WTC11 (cell line): ENCODE measurements at regions not wholly inside any gene's neighbourhood (a gene's known extent, or its start where the extent isn't known, plus 50 kb on each side); places are given as distances from the start of the nearest gene placed in this dataset.

ENCODE experiments used
- ATAC-seq: fragments of 200-7000 bp; cut with Tn5 transposase; 2 replicates; pipeline ENCODE4 v1.10.0; 2021; ENCODE audit warnings: mild to moderate bottlenecking, moderate library complexity
- CTCF ChIA-PET: fragments of 300-600 bp; sonication (Branson Sonifier 250); formaldehyde crosslinking; loops from one replicate; lab custom pipeline; 2021; ENCODE audit warnings: antibody characterized with exemption; lab: Charles Lee
- POLR2A ChIA-PET: fragments of 350-600 bp; sonication (Branson Sonifier 250); formaldehyde crosslinking; loops from one replicate; lab custom pipeline; 2021; ENCODE audit warnings: antibody characterized with exemption; lab: Charles Lee
- DNase-seq: peaks from one replicate; pipeline ENCODE4 v3.0.0; 2021; ENCODE audit warnings: low spot score
- H3K27ac Mint-ChIP-seq: 2 replicates; pipeline ENCODE4 v1.8.0; 2021; ENCODE audit warnings: mixed read lengths
- H3K27me3 Mint-ChIP-seq: 2 replicates; pipeline ENCODE4 v1.8.0; 2021; ENCODE audit warnings: low read depth, mild to moderate bottlenecking, moderate library complexity, mixed read lengths
- H3K36me3 Mint-ChIP-seq: 2 replicates; pipeline ENCODE4 v1.8.0; 2021; ENCODE audit warnings: mixed read lengths
- H3K4me1 Mint-ChIP-seq: 2 replicates; pipeline ENCODE4 v1.8.0; 2022; ENCODE audit warnings: mixed read lengths
- H3K4me3 Mint-ChIP-seq: 2 replicates; pipeline ENCODE4 v1.8.0; 2021; ENCODE audit warnings: mild to moderate bottlenecking, moderate library complexity, mixed read lengths
- H3K9me3 Mint-ChIP-seq: 2 replicates; pipeline ENCODE4 v1.8.0; 2021; ENCODE audit warnings: mixed read lengths
- JUN ChIP-seq: sonication (generic); formaldehyde crosslinking; IDR thresholded peaks from 2 replicates; pipeline ENCODE4 v1.8.0; 2023; ENCODE audit warnings: mild to moderate bottlenecking, missing genetic modification reagents
- MXD4 ChIP-seq: fragments of 250-450 bp; sonication (Bioruptor Pico); IDR thresholded peaks from 2 replicates; pipeline ENCODE4 v1.8.0; 2021; ENCODE audit warnings: mild to moderate bottlenecking, moderate library complexity, borderline replicate concordance
- PRRX2 ChIP-seq: fragments of 250-450 bp; sonication (Bioruptor Pico); IDR thresholded peaks from 2 replicates; pipeline ENCODE4 v1.8.0; 2021; ENCODE audit warnings: mild to moderate bottlenecking
- TP53 ChIP-seq: sonication (generic); formaldehyde crosslinking; IDR thresholded peaks from 2 replicates; pipeline ENCODE4 v1.8.1; 2023; ENCODE audit warnings: mild to moderate bottlenecking, missing genetic modification reagents
- TF ChIP-seq, protein P1 (sequence below): sonication (generic); formaldehyde crosslinking; conservative IDR thresholded peaks from 2 replicates; pipeline ENCODE4 v1.8.1; 2022; ENCODE audit warnings: mild to moderate bottlenecking, missing genetic modification reagents
- TF ChIP-seq, protein P2 (sequence below): sonication (generic); formaldehyde crosslinking; conservative IDR thresholded peaks from 2 replicates; pipeline ENCODE4 v1.8.1; 2023; ENCODE audit warnings: mild to moderate bottlenecking, low read depth, missing genetic modification reagents, moderate library complexity
- TF ChIP-seq, protein P3 (sequence below): sonication (generic); formaldehyde crosslinking; IDR thresholded peaks from 2 replicates; pipeline ENCODE4 v1.8.1; 2023; ENCODE audit warnings: mild to moderate bottlenecking, missing genetic modification reagents, moderate library complexity
- TF ChIP-seq, protein P4 (sequence below): sonication (generic); formaldehyde crosslinking; IDR thresholded peaks from 2 replicates; pipeline ENCODE4 v1.8.0; 2022; ENCODE audit warnings: missing genetic modification reagents
- TF ChIP-seq, protein P5 (sequence below): sonication (generic); formaldehyde crosslinking; IDR thresholded peaks from 2 replicates; pipeline ENCODE4 v1.8.1; 2023; ENCODE audit warnings: mild to moderate bottlenecking, missing genetic modification reagents
- TF ChIP-seq, protein P6 (sequence below): sonication (generic); formaldehyde crosslinking; IDR thresholded peaks from 2 replicates; pipeline ENCODE4 v1.8.0; 2023; ENCODE audit warnings: missing genetic modification reagents

DNA sequence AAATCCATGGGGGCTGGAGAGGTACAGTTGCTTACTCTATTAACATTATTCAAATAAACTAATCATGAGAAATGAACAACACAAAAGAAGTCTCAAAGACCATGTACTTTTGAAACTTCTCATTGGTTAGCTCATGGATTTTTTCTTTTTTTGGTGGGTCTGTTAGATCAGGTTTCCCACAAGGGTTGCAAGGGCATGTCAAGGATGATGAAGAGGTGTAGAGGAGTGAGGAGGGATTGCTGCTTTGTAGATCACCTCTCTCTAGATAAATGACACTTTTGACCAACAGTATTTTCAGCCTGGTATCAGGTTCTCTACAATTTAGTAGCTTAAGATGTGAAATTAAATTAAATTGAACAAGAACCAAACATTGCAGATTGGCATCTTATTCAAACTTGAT is 417.9 kb upstream of the AGA start:
- POLR2A ChIA-PET, result no interaction called here
- Mint-ChIP-seq H3K9me3 (peaks cover 4% of the 10 kb centered on the region), H3K4me3 (no peak overlapping the region), H3K27me3 (no peaks in the 10 kb centered on the region), H3K4me1 (peaks cover 27% of the 10 kb centered on the region), H3K36me3 (no peaks in the 10 kb centered on the region; the same call in 1 of the 2 replicates), H3K27ac (no peak overlapping the region)
- CTCF ChIA-PET, result no interaction called here
- DNase-seq (no peak), ATAC-seq (no peak)
- TF ChIP-seq TP53 (CRISPR knock-in tag), result no peak

DNA sequence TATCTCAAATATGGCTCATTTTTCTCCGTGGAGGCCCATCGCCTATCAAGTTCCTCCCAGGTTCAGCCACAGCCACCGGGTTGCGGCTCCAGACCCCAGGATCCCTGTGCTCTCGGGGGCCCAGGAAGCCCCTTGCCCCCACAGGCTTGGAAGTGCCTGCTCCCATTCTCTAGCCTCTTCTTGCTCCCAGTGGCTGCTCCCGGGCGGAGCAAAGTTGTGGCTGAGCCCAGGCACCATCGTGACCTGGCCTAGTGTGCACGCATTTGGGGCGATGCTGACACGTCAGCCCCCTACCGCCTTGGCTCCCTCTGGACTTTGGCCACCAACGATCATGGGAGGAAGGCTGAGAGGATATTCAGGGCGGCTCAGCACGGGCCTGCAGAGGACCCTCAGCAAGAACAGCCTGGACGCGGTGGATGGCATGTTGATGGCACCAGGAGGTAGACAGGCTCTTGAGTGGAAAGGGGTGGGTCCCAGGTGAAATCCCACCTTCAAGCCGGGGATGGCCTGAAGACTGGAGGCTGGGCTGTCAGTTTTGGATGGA is 419.4 kb upstream of the AGA start:
- Mint-ChIP-seq H3K27me3 (no peaks in the 10 kb centered on the region), H3K9me3 (peaks cover 12% of the 10 kb centered on the region), H3K36me3 (no peaks in the 10 kb centered on the region; the same call in 1 of the 2 replicates), H3K4me3 (no peak overlapping the region), H3K4me1 (peaks cover 12% of the 10 kb centered on the region), H3K27ac (no peak overlapping the region)
- ChIA-PET CTCF (no interaction called here), POLR2A (no interaction called here)
- DNase-seq (no peak), ATAC-seq (no peak)
- TF ChIP-seq, protein P1, sequence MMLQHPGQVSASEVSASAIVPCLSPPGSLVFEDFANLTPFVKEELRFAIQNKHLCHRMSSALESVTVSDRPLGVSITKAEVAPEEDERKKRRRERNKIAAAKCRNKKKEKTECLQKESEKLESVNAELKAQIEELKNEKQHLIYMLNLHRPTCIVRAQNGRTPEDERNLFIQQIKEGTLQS (CRISPR knock-in tag), result no peak
- TF ChIP-seq, protein P2, sequence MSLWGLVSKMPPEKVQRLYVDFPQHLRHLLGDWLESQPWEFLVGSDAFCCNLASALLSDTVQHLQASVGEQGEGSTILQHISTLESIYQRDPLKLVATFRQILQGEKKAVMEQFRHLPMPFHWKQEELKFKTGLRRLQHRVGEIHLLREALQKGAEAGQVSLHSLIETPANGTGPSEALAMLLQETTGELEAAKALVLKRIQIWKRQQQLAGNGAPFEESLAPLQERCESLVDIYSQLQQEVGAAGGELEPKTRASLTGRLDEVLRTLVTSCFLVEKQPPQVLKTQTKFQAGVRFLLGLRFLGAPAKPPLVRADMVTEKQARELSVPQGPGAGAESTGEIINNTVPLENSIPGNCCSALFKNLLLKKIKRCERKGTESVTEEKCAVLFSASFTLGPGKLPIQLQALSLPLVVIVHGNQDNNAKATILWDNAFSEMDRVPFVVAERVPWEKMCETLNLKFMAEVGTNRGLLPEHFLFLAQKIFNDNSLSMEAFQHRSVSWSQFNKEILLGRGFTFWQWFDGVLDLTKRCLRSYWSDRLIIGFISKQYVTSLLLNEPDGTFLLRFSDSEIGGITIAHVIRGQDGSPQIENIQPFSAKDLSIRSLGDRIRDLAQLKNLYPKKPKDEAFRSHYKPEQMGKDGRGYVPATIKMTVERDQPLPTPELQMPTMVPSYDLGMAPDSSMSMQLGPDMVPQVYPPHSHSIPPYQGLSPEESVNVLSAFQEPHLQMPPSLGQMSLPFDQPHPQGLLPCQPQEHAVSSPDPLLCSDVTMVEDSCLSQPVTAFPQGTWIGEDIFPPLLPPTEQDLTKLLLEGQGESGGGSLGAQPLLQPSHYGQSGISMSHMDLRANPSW (CRISPR knock-in tag), result no peak
- TF ChIP-seq, protein P3, sequence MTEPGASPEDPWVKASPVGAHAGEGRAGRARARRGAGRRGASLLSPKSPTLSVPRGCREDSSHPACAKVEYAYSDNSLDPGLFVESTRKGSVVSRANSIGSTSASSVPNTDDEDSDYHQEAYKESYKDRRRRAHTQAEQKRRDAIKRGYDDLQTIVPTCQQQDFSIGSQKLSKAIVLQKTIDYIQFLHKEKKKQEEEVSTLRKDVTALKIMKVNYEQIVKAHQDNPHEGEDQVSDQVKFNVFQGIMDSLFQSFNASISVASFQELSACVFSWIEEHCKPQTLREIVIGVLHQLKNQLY (CRISPR knock-in tag), result no peak
- TF ChIP-seq MXD4 (CRISPR knock-in tag), result no peak
- TF ChIP-seq, protein P4, sequence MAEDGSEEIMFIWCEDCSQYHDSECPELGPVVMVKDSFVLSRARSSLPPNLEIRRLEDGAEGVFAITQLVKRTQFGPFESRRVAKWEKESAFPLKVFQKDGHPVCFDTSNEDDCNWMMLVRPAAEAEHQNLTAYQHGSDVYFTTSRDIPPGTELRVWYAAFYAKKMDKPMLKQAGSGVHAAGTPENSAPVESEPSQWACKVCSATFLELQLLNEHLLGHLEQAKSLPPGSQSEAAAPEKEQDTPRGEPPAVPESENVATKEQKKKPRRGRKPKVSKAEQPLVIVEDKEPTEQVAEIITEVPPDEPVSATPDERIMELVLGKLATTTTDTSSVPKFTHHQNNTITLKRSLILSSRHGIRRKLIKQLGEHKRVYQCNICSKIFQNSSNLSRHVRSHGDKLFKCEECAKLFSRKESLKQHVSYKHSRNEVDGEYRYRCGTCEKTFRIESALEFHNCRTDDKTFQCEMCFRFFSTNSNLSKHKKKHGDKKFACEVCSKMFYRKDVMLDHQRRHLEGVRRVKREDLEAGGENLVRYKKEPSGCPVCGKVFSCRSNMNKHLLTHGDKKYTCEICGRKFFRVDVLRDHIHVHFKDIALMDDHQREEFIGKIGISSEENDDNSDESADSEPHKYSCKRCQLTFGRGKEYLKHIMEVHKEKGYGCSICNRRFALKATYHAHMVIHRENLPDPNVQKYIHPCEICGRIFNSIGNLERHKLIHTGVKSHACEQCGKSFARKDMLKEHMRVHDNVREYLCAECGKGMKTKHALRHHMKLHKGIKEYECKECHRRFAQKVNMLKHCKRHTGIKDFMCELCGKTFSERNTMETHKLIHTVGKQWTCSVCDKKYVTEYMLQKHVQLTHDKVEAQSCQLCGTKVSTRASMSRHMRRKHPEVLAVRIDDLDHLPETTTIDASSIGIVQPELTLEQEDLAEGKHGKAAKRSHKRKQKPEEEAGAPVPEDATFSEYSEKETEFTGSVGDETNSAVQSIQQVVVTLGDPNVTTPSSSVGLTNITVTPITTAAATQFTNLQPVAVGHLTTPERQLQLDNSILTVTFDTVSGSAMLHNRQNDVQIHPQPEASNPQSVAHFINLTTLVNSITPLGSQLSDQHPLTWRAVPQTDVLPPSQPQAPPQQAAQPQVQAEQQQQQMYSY (CRISPR knock-in tag), result no peak
- no peak for TF ChIP-seq JUN (CRISPR knock-in tag)
- no peak for TF ChIP-seq PRRX2 (CRISPR knock-in tag)
- TF ChIP-seq, all 79 proteins: peak for 0

DNA sequence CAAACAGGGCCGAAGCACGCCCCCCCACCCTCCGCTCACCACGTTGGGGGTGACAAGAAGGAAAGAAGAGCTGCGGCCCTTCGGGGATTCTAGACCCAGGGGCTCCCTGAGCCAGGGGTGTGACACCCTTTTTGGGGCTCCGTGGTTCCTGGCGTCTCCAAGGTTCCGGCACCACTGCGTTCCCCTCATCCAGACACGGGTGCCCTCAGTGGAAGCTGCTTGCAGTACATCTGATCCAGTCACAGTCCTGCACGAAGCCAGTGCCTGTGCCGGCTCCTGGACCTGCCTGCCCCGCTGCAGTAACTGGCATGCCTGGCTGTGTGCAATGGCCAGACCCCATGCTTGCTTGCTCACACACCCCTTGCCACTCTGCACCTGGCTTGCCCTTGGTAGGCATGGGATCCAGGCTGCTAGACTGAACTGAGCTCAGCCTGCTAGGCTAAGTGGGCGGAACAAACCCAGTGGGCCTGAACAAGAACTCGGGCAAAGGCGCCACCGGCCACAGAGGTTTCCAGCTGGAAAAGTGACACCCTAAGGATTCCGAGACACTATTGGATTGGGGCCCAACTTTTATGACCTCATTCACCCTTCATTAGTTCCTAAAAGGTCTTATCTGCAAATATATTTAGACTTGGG is 420.4 kb upstream of the AGA start:
- Mint-ChIP-seq H3K27ac (no peak overlapping the region), H3K9me3 (peaks cover 12% of the 10 kb centered on the region), H3K4me1 (peaks cover 4% of the 10 kb centered on the region), H3K4me3 (no peak overlapping the region), H3K27me3 (no peaks in the 10 kb centered on the region)
- POLR2A ChIA-PET, result no interaction called here
- no peak for ATAC-seq
- TF ChIP-seq, protein P5, sequence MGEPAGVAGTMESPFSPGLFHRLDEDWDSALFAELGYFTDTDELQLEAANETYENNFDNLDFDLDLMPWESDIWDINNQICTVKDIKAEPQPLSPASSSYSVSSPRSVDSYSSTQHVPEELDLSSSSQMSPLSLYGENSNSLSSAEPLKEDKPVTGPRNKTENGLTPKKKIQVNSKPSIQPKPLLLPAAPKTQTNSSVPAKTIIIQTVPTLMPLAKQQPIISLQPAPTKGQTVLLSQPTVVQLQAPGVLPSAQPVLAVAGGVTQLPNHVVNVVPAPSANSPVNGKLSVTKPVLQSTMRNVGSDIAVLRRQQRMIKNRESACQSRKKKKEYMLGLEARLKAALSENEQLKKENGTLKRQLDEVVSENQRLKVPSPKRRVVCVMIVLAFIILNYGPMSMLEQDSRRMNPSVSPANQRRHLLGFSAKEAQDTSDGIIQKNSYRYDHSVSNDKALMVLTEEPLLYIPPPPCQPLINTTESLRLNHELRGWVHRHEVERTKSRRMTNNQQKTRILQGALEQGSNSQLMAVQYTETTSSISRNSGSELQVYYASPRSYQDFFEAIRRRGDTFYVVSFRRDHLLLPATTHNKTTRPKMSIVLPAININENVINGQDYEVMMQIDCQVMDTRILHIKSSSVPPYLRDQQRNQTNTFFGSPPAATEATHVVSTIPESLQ (CRISPR knock-in tag), result no peak
- TF ChIP-seq, protein P6, sequence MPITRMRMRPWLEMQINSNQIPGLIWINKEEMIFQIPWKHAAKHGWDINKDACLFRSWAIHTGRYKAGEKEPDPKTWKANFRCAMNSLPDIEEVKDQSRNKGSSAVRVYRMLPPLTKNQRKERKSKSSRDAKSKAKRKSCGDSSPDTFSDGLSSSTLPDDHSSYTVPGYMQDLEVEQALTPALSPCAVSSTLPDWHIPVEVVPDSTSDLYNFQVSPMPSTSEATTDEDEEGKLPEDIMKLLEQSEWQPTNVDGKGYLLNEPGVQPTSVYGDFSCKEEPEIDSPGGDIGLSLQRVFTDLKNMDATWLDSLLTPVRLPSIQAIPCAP (CRISPR knock-in tag), result no peak
- TF ChIP-seq, all 79 proteins: peak for 0
- no peak for DNase-seq
- CTCF ChIA-PET, result no interaction called here
- H3K36me3 Mint-ChIP-seq, result no peaks in the 10 kb centered on the region; the same call in 1 of the 2 replicates
